ENCODE measurements at regions not wholly inside any gene's neighbourhood (a gene's known extent, or its start where the extent isn't known, plus 50 kb on each side); places are given as distances from the start of the nearest gene placed in this dataset.
"Not testable (repeated sequence)": the region's sequence is repeated elsewhere in the genome, so short reads cannot be mapped to it uniquely, and the experiment has no call there.

DNA sequence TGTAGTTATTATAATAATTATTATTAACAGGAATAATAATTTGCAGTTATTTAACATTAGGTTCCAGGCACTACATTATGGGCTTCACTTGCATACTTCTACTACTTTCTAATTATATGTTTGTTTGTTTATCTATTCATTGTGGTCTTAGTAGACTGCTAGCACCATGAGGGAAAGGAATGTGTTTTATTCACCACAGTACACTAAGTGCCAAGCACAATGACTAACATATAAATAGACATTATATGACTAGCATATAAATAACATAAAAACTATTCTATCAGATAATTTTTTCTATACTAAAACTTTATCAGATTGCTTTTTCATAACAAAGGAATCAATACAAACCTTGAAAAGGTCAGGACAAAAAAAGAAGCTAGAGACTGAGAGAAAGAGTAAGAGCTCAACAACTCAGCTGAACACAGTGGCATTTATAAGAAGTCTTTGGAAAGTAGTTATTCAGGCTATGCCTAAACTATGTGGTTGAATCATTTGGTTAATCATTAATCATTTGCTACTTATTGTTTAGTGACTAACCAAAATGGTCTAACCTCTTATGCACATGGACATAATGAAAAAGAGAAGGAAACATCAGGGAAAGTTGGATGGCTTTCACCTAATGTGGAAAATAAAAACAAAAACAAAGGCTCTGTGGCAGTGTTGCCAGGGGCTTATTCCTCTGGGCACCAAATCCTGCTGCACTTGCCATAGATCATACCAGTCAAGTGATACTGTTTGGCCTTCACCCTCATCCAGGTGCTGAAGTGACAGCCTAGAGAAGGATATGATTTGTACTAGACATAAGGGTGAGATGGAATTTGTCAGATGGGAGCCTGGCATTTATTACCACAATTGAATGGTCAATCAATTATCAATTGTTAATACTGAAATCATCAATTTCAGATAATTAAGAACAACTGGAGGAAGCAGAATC is 174.9 kb downstream of the ETAA1 start:
- no peak for DNase-seq

DNA sequence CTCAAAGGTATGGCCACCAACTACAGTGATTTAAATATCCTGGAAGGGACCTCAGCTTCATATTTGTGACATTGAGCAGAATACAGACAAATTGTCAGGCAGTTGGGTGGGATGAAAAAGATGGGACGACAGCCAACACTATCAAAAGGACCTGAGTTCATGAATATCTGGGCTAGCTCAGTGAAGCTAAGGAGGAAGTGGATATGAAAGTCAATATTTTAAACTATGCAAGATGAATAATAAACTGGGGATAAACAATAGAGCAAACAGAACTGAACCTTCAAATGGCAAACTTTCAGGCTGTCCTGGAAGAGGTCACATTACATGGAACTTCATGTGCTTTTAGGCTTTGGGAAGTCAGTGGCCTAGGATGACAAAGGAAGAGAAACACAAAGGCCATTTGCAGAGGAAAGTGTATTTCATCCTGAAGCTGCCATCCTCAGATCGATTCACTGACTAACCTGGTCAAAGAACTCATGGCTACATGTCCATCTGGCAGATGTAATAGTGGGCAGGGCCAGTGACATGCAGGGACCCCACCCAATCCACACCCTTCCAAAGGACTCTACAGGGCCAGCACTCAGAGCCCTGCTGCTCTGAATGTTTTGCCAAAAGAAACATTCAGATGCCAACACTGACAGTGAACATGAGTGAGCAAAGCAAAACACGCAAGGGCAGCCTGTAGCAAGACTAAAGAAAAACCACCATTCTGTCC is 175.7 kb downstream of the ETAA1 start:
- no peak for DNase-seq

GRCh38 chr2:67574230-67574629 is 177.1 kb downstream of the ETAA1 start:
- DNase-seq = no peak

DNA sequence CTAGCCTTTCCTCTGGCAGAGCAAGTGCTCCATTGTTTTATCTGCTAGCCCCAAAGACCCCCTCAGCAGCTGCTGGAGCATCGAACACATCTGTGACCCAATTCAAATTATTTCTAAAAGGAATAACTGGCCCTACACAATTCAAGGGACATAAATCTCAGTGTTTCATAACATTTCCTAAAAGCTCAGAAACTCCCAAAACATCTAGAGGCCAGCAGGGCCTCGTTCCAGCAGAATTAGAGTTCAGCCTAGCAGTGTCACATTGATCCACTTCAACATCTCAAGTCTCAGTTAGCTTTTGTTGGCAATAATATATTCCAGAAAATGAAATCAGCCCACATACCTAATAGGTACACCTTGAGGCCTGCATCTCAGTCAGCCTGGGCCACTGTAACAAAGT is 179.1 kb downstream of the ETAA1 start:
- DNase-seq = no peak

GRCh38 chr2:67576991-67577390 is 179.9 kb downstream of the ETAA1 start:
- no peak for DNase-seq

DNA sequence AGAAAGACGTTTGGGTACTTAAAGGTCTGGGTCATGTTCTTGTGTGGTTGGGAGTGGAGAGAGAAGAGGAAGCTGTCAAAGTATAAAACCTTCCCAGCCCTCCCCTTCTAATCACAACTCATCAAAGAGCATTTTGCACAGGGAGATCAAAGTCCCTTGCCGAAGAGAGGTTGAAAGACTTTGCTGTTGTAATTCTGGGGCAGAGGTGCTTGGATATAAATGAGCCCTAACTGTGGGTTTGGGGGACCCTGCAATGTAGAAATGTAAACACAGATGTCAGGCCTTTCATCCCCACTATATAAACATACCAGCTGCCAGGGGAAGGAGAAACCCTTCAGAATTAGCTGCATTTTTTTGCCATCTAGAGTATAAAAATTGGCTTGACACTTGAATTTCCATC is 182.1 kb downstream of the ETAA1 start:
- DNase-seq = peak; percentile 16

- no peak for DNase-seq
These were observed 182.7 kb downstream of the ETAA1 start for GRCh38 chr2:67579806-67580205.

GRCh38 chr2:67581751-67582150 is 184.6 kb downstream of the ETAA1 start:
- peak; percentile 4 for DNase-seq

DNA sequence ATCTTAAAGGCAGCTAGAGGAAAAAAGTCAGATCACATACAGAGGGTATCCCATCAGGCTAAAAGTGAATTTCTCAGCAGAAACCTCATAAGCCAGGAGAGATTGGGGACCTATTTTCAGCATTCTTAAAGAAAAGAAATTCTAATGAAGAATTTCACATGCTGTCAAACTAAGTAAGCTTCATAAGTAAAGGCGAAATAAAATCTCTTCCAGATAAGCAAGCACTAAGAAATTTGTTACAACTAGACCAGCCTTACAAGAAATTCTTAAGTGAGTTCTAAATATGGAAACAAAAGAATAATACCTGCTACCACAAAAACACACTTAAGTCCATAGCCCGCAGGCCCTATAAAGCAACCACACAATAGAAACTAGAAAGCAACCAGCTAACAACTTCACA is 186.1 kb downstream of the ETAA1 start:
- no peak for DNase-seq

GRCh38 chr2:67585400-67585799 is 188.3 kb downstream of the ETAA1 start:
- DNase-seq = no peak

- not testable (repeated sequence) for DNase-seq
These were observed 192.0 kb downstream of the ETAA1 start for GRCh38 chr2:67589121-67589520.

DNA sequence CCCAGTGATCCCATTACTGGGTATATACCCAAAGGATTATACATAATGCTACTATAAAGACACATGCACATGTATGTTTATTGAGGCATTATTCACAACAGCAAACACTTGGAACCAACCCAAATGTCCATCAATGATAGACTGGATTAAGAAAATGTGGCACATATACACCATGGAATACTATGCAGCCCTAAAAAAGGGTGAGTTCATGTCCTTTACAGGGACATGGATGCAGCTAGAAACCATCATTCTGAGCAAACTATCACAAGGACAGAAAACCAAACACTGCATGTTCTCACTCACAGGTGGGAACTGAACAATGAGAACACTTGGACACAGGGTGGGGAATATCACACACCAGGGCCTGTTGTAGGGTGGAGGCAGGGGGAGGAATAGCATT is 197.4 kb downstream of the ETAA1 start:
- not testable (repeated sequence) for DNase-seq

GRCh38 chr2:67596871-67597270 is 199.7 kb downstream of the ETAA1 start:
- DNase-seq = no peak

GRCh38 chr2:67599561-67599960 is 202.4 kb downstream of the ETAA1 start:
- no peak for DNase-seq

GRCh38 chr2:67600222-67600871 is 203.2 kb downstream of the ETAA1 start:
- no peak for DNase-seq

- DNase-seq = no peak
These were observed 203.8 kb downstream of the ETAA1 start for GRCh38 chr2:67600946-67601345.

DNA sequence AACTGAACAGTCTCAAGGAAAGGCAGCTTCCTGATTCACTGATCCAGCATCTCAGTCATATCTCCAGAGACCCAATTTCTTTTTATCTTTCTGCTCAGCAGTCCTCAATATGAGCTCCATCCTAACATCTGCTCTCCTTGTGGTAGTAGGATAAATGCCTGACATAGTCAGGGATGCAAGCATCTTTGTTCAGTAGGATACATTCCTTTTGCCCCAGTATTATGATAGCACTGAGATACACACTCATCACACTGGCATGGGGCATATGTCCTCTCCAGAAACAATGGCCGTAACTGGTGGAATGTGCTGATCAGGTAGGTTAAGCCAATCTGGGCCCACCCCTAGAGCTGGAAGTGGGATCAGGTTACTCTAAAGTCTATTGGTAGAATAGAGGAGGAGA is 207.2 kb downstream of the ETAA1 start:
- DNase-seq = no peak

GRCh38 chr2:67612576-67613042 is 215.5 kb downstream of the ETAA1 start:
- DNase-seq = no peak

DNA sequence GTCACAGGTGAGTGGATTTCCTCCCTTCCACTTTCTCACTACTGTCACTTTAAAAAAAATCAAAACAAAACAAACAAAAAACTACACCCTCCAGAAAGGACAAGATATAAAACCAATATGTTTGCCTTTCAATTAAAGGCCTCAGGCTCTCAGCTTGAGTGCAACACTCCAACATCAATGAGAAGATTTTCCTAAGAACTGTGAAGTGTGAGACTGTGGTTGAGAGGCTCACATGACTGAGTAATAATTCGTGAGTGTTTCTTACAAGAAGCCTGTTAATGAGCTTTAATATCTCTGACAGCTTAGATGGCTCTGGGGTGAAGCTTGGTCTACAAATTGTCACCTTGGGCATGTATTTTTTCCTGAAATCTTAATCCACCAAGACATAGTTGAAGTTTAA is 216.1 kb downstream of the ETAA1 start:
- DNase-seq = peak; percentile 18

- DNase-seq = no peak
These were observed 217.3 kb downstream of the ETAA1 start for GRCh38 chr2:67614454-67614853.

GRCh38 chr2:67616749-67617148 is 219.6 kb downstream of the ETAA1 start:
- no peak for DNase-seq

DNA sequence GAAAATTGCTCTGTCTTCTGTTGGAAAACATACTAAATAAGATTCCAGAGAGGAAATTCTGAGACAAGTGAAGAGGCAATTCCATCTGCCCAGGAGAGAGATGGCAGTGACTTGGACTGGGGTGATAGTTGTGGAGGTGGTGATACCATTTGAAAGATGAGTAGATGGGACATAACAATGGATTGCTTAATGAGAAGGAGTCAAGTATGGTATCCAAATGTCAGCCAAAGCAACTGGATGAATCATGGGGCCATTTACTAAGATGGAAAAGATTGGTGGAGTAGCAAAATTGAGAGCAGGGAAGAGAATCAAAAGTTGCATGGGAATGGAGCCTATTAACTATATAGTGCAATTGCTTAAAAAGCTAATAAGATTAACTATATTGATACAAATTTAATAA is 222.1 kb downstream of the ETAA1 start:
- DNase-seq = no peak

DNA sequence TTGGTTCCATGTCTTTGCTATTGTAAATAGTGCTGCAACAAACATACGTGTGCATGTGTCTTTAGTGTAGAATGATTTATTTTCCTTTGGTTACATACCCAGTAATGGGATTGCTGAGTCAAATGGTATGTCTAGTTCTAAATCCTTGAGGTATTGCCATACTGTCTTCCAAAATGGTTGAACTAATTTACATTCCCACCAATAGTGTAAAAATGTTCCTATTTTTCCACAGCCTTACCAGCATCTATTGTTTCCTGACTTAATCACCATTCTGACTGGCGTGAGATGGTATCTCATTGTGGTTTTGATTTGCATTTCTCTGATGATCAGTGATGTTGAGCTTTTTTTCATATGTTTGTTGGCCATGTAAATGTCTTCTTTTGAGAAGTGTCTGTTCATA is 226.6 kb downstream of the ETAA1 start:
- not testable (repeated sequence) for DNase-seq

DNA sequence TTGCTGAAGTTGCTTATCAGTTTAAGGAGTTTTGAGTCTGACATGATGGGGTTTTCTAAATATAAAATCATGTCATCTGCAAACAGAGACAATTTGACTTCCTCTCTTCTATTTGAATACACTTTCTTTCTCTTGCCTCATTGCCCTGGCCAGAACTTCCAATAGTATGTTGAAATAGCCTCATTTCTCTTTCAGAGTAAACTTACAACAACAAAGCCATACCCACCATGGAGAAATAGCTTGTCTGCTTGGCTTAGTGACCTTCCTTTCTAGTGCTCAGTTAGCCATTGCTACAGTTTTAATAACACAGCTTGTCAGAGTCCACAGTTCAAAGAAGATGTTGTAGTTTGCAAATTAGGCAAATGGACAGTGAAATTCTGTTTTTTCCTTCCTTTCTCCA is 228.0 kb downstream of the ETAA1 start:
- no peak for DNase-seq

Data from NCI-H2171 treated with DMSO at 0.1 percent for 48 hours (cell line).